OCI-LY1 (cell line): ENCODE measurements at regions not wholly inside any gene's neighbourhood (a gene's known extent, or its start where the extent isn't known, plus 50 kb on each side); places are given as distances from the start of the nearest gene placed in this dataset.
A peak's percentile ranks its signal among the peaks of the same experiment; 100 is the strongest.

Experiments
- H2AFZ ChIP-seq: fragments of 200-600 bp; sonication (generic), shearing (Covaris generic); 2 replicates; pipeline ENCODE4 v1.6.0; 2014; ENCODE audit warnings: antibody characterized with exemption, mild to moderate bottlenecking, low read length
- H3F3A ChIP-seq: fragments of 200-600 bp; sonication (generic), shearing (Covaris generic); 2 replicates; pipeline ENCODE4 v1.6.0; 2014; ENCODE audit warnings: mild to moderate bottlenecking, antibody characterized with exemption, low read length, moderate library complexity; ENCODE audit not compliant: insufficient read depth
- H3K27ac ChIP-seq: fragments of 200-600 bp; sonication (generic); 2 replicates; pipeline ENCODE4 v1.5.1; 2014; ENCODE audit warnings: low read length, mixed run types, mild to moderate bottlenecking, low read depth; ENCODE audit not compliant: poor library complexity, severe bottlenecking
- H3K27me3 ChIP-seq: fragments of 200-600 bp; sonication (generic); 2 replicates; pipeline ENCODE4 v1.6.0; 2014; ENCODE audit warnings: antibody characterized with exemption, mild to moderate bottlenecking, low read length, moderate library complexity; ENCODE audit not compliant: insufficient read depth
- H3K36me3 ChIP-seq: fragments of 200-600 bp; sonication (generic); 2 replicates; pipeline ENCODE4 v1.6.1; 2014; ENCODE audit warnings: mild to moderate bottlenecking, antibody characterized with exemption, low read length, moderate library complexity, mixed read lengths; ENCODE audit not compliant: insufficient read depth
- H3K4me1 ChIP-seq: fragments of 200-600 bp; sonication (generic); 2 replicates; pipeline ENCODE4 v1.5.1; 2014; ENCODE audit warnings: mild to moderate bottlenecking, low read length, moderate library complexity; ENCODE audit not compliant: insufficient read depth, severe bottlenecking
- H3K4me2 ChIP-seq: fragments of 200-600 bp; sonication (generic), shearing (Covaris generic); 2 replicates; pipeline ENCODE4 v1.6.1; 2014; ENCODE audit warnings: low read length
- H3K4me3 ChIP-seq: fragments of 200-600 bp; sonication (generic); 2 replicates; pipeline ENCODE4 v1.5.1; 2014; ENCODE audit warnings: low read length, low read depth, mild to moderate bottlenecking, mixed read lengths; ENCODE audit not compliant: poor library complexity, severe bottlenecking
- H3K79me2 ChIP-seq: fragments of 200-600 bp; shearing (Covaris generic); 2 replicates; pipeline ENCODE4 v1.6.1; 2016; ENCODE audit warnings: mixed run types, low read length, mixed read lengths; ENCODE audit not compliant: insufficient read depth
- H3K9ac ChIP-seq: fragments of 200-600 bp; sonication (generic), shearing (Covaris generic); 2 replicates; pipeline ENCODE4 v1.6.1; 2014; ENCODE audit warnings: mild to moderate bottlenecking, low read length, mixed read lengths
- H3K9me2 ChIP-seq: fragments of 200-600 bp; sonication (generic), shearing (Covaris generic); 2 replicates; pipeline ENCODE4 v1.6.1; 2014; ENCODE audit warnings: low read depth, mild to moderate bottlenecking, low read length, mixed read lengths
- H3K9me3 ChIP-seq: fragments of 200-600 bp; shearing (Covaris generic); 2 replicates; pipeline ENCODE4 v1.6.1; 2014; ENCODE audit warnings: low read length, mixed read lengths
- H4K20me1 ChIP-seq: fragments of 200-600 bp; sonication (generic), shearing (Covaris generic); 2 replicates; pipeline ENCODE4 v1.6.0; 2016; ENCODE audit warnings: mild to moderate bottlenecking, low read length; ENCODE audit not compliant: insufficient read depth
- EZH2 ChIP-seq: fragments of 200-600 bp; sonication (generic), shearing (Covaris generic); IDR thresholded peaks from 2 replicates; pipeline ENCODE4 v1.8.0; 2017; ENCODE audit warnings: borderline replicate concordance, mixed run types, mild to moderate bottlenecking, antibody characterized with exemption, low read length, moderate library complexity, mixed read lengths
- TF ChIP-seq, protein P1 (sequence below): fragments of 200-600 bp; sonication (generic), shearing (Covaris generic); IDR thresholded peaks from 2 replicates; pipeline ENCODE4 v1.5.1; 2017; ENCODE audit warnings: mild to moderate bottlenecking, antibody characterized with exemption, low read length, moderate library complexity, mixed read lengths

DNA sequence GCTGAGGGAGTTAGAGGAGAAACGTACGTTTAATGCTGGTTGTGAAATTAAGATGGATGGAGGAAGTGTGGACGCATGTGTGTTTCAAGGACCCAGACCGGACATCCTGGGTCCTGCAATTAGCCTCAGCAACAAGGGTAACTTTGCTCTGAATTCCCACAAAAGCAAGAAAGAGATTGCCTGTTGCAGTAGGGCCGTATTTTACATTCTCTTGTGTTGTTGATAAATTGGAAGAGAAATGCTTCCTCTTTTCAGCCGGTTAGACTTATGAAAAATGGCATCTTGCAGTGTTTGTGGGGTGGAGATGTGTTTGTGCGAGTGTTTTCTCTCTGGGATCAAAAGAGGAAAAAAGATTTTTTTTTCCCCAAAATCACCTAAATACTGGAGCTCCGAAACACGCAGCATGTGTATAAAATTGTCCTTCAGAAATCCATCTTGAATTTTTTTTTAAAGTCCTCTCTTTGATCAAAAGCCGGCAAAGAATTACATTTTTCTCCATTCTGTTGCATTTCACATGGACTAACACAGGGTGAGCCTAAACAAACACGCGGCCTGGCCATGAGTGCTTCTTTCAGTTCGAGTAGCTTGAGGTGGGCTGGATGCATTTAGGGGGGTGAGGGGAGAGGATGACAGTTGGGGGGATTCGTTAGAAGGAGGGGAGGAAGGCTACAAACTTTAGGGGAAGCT, 251.6 kb downstream of the C16orf95 start:
- Histone ChIP-seq H3F3A (no peaks in the 10 kb centered on the region), H3K4me2 (peak overlapping the region; percentile 74), H3K79me2 (no peaks in the 10 kb centered on the region), H4K20me1 (no peaks in the 10 kb centered on the region), H3K9me2 (no peaks in the 10 kb centered on the region), H2AFZ (peak overlapping the region; percentile 31), H3K27ac (peak overlapping the region; percentile 79), H3K4me3 (peak overlapping the region; percentile 65), H3K27me3 (no peaks in the 10 kb centered on the region; the same call in 1 of the 2 replicates), H3K4me1 (peaks cover 58% of the 10 kb centered on the region), H3K9ac (peak overlapping the region; percentile 68), H3K36me3 (no peaks in the 10 kb centered on the region; the same call in 1 of the 2 replicates), H3K9me3 (no peaks in the 10 kb centered on the region)
- TF ChIP-seq, protein P1, sequence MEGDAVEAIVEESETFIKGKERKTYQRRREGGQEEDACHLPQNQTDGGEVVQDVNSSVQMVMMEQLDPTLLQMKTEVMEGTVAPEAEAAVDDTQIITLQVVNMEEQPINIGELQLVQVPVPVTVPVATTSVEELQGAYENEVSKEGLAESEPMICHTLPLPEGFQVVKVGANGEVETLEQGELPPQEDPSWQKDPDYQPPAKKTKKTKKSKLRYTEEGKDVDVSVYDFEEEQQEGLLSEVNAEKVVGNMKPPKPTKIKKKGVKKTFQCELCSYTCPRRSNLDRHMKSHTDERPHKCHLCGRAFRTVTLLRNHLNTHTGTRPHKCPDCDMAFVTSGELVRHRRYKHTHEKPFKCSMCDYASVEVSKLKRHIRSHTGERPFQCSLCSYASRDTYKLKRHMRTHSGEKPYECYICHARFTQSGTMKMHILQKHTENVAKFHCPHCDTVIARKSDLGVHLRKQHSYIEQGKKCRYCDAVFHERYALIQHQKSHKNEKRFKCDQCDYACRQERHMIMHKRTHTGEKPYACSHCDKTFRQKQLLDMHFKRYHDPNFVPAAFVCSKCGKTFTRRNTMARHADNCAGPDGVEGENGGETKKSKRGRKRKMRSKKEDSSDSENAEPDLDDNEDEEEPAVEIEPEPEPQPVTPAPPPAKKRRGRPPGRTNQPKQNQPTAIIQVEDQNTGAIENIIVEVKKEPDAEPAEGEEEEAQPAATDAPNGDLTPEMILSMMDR: no peak
- TF ChIP-seq EZH2: no peak

DNA sequence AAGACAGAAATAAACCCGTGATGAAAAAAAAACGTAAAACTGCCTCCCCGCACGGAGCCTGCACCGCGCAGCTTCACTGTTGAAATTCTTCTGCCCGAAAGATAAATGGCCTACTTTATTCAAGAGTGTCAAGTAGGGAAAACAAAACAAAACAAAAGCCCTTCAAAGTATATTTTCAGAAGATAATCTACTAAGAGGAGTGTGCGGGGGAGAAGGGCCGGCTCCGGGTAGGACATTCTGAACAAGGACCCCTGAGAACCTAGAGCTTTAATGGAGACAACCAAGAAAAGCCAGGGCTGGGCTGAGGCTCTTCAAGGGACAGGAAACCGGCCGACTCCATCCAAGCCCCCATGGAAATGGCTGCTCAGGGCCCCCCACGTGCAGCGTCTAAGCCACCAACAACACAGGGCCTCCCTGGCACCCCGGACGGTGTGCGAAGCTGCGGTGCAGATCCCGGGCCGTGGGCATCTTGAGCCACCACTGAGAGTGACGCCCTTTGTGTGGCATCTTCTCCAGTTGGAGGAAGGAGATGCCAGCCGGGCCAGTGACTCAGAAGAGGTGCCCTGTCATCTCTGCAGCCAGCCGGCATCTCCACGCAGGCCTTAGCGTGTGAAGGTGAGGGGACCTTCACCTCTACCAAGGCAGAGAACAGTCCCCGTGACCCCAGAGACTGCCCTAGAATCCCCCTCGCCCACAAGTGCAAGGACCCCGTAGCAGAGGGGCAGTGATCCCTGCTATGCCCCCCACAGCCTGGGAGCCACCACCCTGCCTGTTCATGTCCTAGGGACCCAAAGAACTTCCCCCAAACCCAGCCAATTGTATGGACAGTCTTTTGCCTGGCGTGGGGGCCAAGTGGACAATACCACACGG, 250.8 kb downstream of the C16orf95 start:
- Histone ChIP-seq H4K20me1 (no peaks in the 10 kb centered on the region), H3K79me2 (no peaks in the 10 kb centered on the region), H2AFZ (no peak overlapping the region), H3K4me3 (peak overlapping the region; percentile 65), H3F3A (no peaks in the 10 kb centered on the region), H3K9me3 (no peaks in the 10 kb centered on the region), H3K27me3 (no peaks in the 10 kb centered on the region; the same call in 1 of the 2 replicates), H3K4me1 (peaks cover 51% of the 10 kb centered on the region), H3K9me2 (no peaks in the 10 kb centered on the region), H3K36me3 (no peaks in the 10 kb centered on the region; the same call in 1 of the 2 replicates), H3K9ac (peak overlapping the region; percentile 68), H3K27ac (peak overlapping the region; percentile 79), H3K4me2 (peak overlapping the region; percentile 74)
- TF ChIP-seq, protein P1: no peak
- TF ChIP-seq EZH2: no peak

DNA sequence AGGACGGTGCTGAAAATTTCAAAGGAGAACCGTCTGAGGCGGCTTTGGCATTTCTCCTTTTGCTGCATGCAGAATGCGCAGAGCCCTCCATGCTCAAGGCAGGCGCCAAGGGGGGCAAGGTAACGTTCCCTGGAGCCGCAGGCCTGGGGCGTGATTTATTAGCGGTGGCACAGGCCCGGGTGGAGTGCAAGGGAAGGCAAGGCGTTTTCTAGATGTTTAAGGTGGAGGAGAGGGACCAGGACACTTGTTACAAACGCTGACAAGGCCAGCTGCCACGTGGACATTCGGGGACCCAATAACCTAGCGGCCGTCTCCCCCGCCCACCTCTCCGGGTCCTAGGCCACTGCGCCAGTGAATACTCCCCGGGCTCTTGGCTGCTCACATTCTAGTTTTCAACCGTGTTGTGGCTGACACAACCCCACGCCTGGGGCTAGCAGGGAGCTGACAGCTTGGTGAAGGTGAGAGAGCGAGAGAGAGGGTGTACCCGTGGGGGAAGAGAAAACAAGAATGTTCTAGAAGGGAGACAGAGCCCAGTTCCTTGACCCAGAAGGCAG, 250.1 kb downstream of the C16orf95 start:
- no peak for TF ChIP-seq EZH2
- TF ChIP-seq, protein P1: no peak
- Histone ChIP-seq H3K4me1 (peaks cover 51% of the 10 kb centered on the region), H3K79me2 (no peaks in the 10 kb centered on the region), H3K36me3 (no peaks in the 10 kb centered on the region; the same call in 1 of the 2 replicates), H3K9ac (no peak overlapping the region), H2AFZ (no peak overlapping the region), H3K4me3 (no peak overlapping the region), H3K9me2 (no peaks in the 10 kb centered on the region), H4K20me1 (no peaks in the 10 kb centered on the region), H3K4me2 (no peak overlapping the region), H3K27me3 (no peaks in the 10 kb centered on the region; the same call in 1 of the 2 replicates), H3K9me3 (no peaks in the 10 kb centered on the region), H3K27ac (no peak overlapping the region), H3F3A (no peaks in the 10 kb centered on the region)
